HUES48 (cell line): ENCODE measurements at regions not wholly inside any gene's neighbourhood (a gene's known extent, or its start where the extent isn't known, plus 50 kb on each side); places are given as distances from the start of the nearest gene placed in this dataset.

ENCODE experiments used
- H3K27ac ChIP-seq: one replicate; pipeline ENCODE4 v1.7.0; 2013; ENCODE audit warnings: low read depth, low read length, inconsistent platforms
- H3K27me3 ChIP-seq: 2 replicates; pipeline ENCODE4 v1.6.1; 2013; ENCODE audit warnings: mild to moderate bottlenecking, low read length; ENCODE audit not compliant: control insufficient read depth, insufficient read depth
- H3K36me3 ChIP-seq: 2 replicates; pipeline ENCODE4 v1.6.1; 2013; ENCODE audit warnings: low read length; ENCODE audit not compliant: control insufficient read depth, insufficient read depth
- H3K4me1 ChIP-seq: 2 replicates; pipeline ENCODE4 v1.6.1; 2013; ENCODE audit warnings: mild to moderate bottlenecking, low read length; ENCODE audit not compliant: control insufficient read depth, insufficient read depth
- H3K4me3 ChIP-seq: 2 replicates; pipeline ENCODE4 v1.5.1; 2013; ENCODE audit warnings: mild to moderate bottlenecking, low read depth, low read length
- H3K9ac ChIP-seq: 2 replicates; pipeline ENCODE4 v1.6.1; 2013; ENCODE audit warnings: mild to moderate bottlenecking, low read depth, low read length, moderate library complexity
- H3K9me3 ChIP-seq: 2 replicates; pipeline ENCODE4 v1.6.1; 2013; ENCODE audit warnings: low read length; ENCODE audit not compliant: control insufficient read depth, insufficient read depth

GRCh38 chr3:23706111-23706510 is 99.6 kb upstream of the UBE2E1 start:
- H3K27me3 ChIP-seq, result no peaks in the 10 kb centered on the region
- peaks cover 23% of the 10 kb centered on the region for H3K4me1 ChIP-seq
- no peaks in the 10 kb centered on the region for H3K9me3 ChIP-seq
- no peaks in the 10 kb centered on the region for H3K36me3 ChIP-seq
- no peak overlapping the region for H3K27ac ChIP-seq
- H3K9ac ChIP-seq, result no peak overlapping the region
- H3K4me3 ChIP-seq, result no peak overlapping the region

DNA sequence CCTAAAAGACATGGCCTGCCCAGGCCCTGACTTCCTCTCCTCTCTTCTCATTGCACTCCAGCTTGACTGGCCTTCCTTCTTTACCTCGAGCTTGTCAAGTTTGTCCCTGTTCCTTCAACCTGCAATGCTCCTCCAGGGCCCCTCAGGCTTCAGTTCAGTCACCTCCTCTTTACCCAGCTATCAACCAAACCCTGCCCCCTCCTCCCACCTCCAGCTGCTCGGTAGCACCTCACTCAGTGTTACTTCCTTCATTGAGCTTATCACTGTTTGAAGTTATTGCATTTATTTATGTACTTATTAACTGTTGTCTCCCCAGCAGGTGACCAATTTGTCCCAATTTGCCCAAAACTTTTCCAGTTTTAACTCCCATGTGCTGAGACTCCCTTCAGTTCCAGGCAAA is 95.8 kb upstream of the UBE2E1 start:
- Histone ChIP-seq H3K4me1 (peaks cover 23% of the 10 kb centered on the region), H3K36me3 (no peaks in the 10 kb centered on the region), H3K27ac (no peak overlapping the region), H3K27me3 (no peaks in the 10 kb centered on the region), H3K4me3 (no peak overlapping the region), H3K9me3 (no peaks in the 10 kb centered on the region), H3K9ac (no peak overlapping the region)

- H3K9ac ChIP-seq, result no peak overlapping the region
- no peak overlapping the region for H3K27ac ChIP-seq
- no peaks in the 10 kb centered on the region for H3K36me3 ChIP-seq
These were observed 95.2 kb upstream of the UBE2E1 start for GRCh38 chr3:23710555-23710954.

GRCh38 chr3:23711916-23712494 is 93.8 kb upstream of the UBE2E1 start:
- Histone ChIP-seq H3K27ac (no peak overlapping the region), H3K4me1 (peaks cover 23% of the 10 kb centered on the region)

More at GRCh38 chr3:23710555-23710954, 95.2 kb upstream of the UBE2E1 start:
- Histone ChIP-seq H3K4me1 (peaks cover 23% of the 10 kb centered on the region), H3K9me3 (no peaks in the 10 kb centered on the region), H3K27me3 (no peaks in the 10 kb centered on the region), H3K4me3 (no peak overlapping the region)

GRCh38 chr3:23712656-23713559 is 92.8 kb upstream of the UBE2E1 start:
- Histone ChIP-seq H3K9ac (no peak overlapping the region), H3K4me3 (no peak overlapping the region), H3K36me3 (no peaks in the 10 kb centered on the region), H3K4me1 (peaks cover 23% of the 10 kb centered on the region), H3K27me3 (no peaks in the 10 kb centered on the region), H3K27ac (peak overlapping the region; percentile 50), H3K9me3 (no peaks in the 10 kb centered on the region)

More at GRCh38 chr3:23711916-23712494, 93.8 kb upstream of the UBE2E1 start:
- no peaks in the 10 kb centered on the region for H3K9me3 ChIP-seq
- H3K9ac ChIP-seq, result no peak overlapping the region
- no peak overlapping the region for H3K4me3 ChIP-seq
- H3K27me3 ChIP-seq, result no peaks in the 10 kb centered on the region
- H3K36me3 ChIP-seq, result no peaks in the 10 kb centered on the region

DNA sequence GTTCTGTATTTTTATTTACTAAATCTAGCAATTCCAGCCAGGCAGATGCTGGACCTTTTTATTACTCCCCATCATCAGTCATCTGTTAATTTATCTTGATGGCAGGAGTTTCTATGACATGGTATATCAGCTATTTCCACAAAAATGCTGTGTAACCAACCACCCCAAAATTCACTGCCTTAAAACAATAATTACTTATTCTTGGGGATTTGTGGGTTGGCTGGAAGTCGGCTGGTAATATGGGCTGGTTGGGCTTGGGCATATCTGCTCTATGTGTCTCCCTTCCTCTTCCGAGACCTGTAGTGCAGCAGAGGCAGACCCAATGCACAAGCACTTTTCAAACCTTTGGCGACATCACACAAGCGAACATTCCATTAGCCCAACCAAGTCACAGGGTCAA is 92.1 kb upstream of the UBE2E1 start:
- Histone ChIP-seq H3K27ac (no peak overlapping the region), H3K36me3 (no peaks in the 10 kb centered on the region), H3K9me3 (no peaks in the 10 kb centered on the region), H3K27me3 (no peaks in the 10 kb centered on the region), H3K9ac (no peak overlapping the region), H3K4me1 (peaks cover 23% of the 10 kb centered on the region), H3K4me3 (no peak overlapping the region)

DNA sequence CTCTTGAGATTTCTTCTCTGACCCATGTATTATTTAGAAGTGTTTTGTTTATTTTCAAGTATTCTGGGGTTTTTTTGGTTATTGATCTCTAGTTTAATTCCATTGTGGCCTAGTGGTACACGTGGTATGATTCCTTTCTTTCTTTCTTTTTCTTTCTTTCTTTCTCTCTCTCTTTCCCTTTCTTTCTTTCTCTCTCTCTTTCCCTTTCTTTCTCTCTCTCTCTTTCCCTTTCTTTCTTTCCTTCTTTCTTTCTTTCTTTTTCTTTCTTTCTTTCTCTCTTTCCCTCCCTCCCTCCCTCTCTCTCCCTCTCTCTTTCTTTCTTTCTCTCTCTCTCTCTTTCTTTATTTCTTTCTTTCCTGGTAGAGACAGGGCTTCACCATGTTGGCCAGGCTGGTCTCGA is 85.7 kb upstream of the UBE2E1 start:
- H3K27me3 ChIP-seq, result no peaks in the 10 kb centered on the region
- H3K4me1 ChIP-seq, result no peaks in the 10 kb centered on the region
- no peak overlapping the region for H3K9ac ChIP-seq
- no peaks in the 10 kb centered on the region for H3K9me3 ChIP-seq
- H3K36me3 ChIP-seq, result no peaks in the 10 kb centered on the region
- H3K4me3 ChIP-seq, result no peak overlapping the region
- H3K27ac ChIP-seq, result no peak overlapping the region

- Histone ChIP-seq H3K36me3 (no peaks in the 10 kb centered on the region), H3K27ac (no peak overlapping the region), H3K9me3 (no peaks in the 10 kb centered on the region), H3K4me1 (no peaks in the 10 kb centered on the region), H3K9ac (no peak overlapping the region), H3K27me3 (no peaks in the 10 kb centered on the region), H3K4me3 (no peak overlapping the region)
These were observed 84.9 kb upstream of the UBE2E1 start for GRCh38 chr3:23720885-23721284.

DNA sequence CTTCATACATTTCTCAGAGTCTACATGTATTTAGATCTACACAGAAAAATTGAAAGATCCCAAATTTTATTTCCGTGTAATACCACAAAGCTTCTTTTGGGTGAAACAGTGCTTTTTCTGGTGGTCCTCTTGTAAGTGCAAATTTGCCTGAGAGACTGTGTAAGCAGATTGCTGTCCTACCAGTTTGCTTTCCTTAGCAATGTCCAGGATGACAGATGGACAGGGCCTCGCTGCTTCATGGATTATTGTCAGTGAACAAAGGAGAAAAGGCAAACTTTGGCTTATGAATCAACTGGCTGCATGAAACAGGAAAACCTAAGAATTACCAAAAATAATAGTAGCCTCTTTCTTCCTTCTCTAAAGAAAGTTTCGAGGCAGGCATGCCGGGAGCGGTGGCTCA is 82.6 kb upstream of the UBE2E1 start:
- Histone ChIP-seq H3K4me3 (no peak overlapping the region), H3K36me3 (no peaks in the 10 kb centered on the region)

DNA sequence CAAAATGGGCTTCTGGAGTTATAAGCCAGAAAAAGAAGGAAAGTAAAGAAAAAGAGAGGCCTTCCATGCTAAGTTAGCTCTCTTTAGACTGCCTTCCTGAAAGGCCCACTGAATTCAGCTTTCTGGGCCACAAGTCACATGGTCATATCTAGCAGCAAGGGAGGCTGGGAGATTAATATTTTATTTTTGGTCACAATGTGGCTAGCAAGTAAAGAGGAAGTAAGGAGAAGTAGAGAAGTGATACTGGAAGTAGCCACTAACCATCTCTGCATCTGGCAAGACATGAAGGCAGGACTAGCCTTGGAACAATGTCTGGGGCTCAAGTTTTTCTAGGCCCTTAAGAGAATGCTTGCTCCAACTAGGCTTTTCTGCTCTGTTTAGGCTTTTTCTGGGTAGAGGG is 81.8 kb upstream of the UBE2E1 start:
- Histone ChIP-seq H3K27ac (no peak overlapping the region), H3K4me1 (peaks cover 5% of the 10 kb centered on the region; the same call in 1 of the 2 replicates), H3K27me3 (no peaks in the 10 kb centered on the region), H3K9ac (no peak overlapping the region), H3K9me3 (no peaks in the 10 kb centered on the region), H3K4me3 (no peak overlapping the region), H3K36me3 (no peaks in the 10 kb centered on the region)

More for the DNA sequence above, 82.6 kb upstream of the UBE2E1 start:
- Histone ChIP-seq H3K4me1 (no peaks in the 10 kb centered on the region), H3K27me3 (no peaks in the 10 kb centered on the region), H3K9me3 (no peaks in the 10 kb centered on the region), H3K27ac (no peak overlapping the region), H3K9ac (no peak overlapping the region)

DNA sequence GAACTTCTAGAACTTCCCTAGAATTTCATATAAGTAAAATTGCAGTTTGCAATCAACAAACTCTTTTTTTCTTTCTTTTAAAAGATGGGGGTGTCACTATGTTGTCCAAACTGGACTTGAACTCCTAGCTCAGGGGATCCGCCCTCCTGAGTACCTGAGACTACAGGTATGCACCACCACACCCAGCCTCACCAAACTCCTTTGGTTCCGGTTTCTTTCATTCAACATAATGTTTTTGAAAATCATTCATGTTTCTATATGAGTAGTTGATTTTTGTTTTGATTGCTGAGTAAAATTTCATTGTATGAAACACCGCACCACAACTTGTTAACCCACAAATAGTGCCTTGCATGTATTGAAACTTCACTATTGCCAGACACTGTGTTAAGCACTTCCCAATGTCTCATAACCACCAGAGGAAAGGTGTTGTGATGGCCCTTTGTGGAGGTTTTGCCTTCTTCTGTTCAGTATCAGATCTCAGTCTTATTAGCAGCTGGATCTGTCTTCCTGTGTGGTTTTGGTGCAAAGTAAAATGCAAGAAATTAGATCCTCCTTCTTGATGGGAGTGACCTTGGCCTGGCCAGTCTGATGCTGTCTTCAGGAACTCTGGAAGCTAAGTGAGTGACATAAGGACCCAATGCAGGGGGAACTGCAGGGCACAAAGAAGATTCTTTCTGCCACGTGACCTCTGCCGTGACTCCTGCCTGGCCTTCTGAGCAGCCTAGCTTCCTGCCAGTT is 78.8 kb upstream of the UBE2E1 start:
- Histone ChIP-seq H3K4me3 (no peak overlapping the region), H3K9me3 (no peaks in the 10 kb centered on the region), H3K9ac (no peak overlapping the region), H3K36me3 (no peaks in the 10 kb centered on the region), H3K4me1 (peaks cover 7% of the 10 kb centered on the region; the same call in 1 of the 2 replicates), H3K27ac (no peak overlapping the region), H3K27me3 (no peaks in the 10 kb centered on the region)
